HepG2 (cell line): ENCODE measurements at regions not wholly inside any gene's neighbourhood (a gene's known extent, or its start where the extent isn't known, plus 50 kb on each side); places are given as distances from the start of the nearest gene placed in this dataset.
A peak's percentile ranks its signal among the peaks of the same experiment; 100 is the strongest.

ENCODE experiments used
- ATAC-seq: fragments of 200-7000 bp; cut with Tn5 transposase; 3 replicates; pipeline ENCODE4 v1.9.1; 2020; ENCODE audit warnings: mild to moderate bottlenecking, moderate library complexity
- BruUV-seq: library from RNA; stranded (reverse); fragments of 400-500 nt; replicated peaks from 2 replicates; lab custom pipeline; 2021; lab: Mats Ljungman, UMichigan
- CTCF ChIA-PET: fragments of 300-600 bp; formaldehyde crosslinking; extraction: SDS; loops from one replicate; lab custom pipeline; 2021; ENCODE audit warnings: low total read pairs, inconsistent platforms, low intra/inter-chr PET ratio; lab: Yijun Ruan, JAX
- POLR2A ChIA-PET: fragments of 350-600 bp; sonication (Branson Sonifier 250); formaldehyde crosslinking; loops from one replicate; lab custom pipeline; 2020; ENCODE audit warnings: antibody characterized with exemption, inconsistent platforms; lab: Yijun Ruan, JAX
- DNase-seq: peaks from one replicate; pipeline ENCODE4 v3.0.0-alpha.2; 2015; ENCODE audit warnings: low spot score
- FAIRE-seq: peaks from 3 replicates; lab custom pipeline; 2011; peaks lifted over from hg19 to GRCh38; lab: Jason Lieb, UNC
- H2AFZ ChIP-seq: one replicate; pipeline ENCODE4 v1.6.1; 2011; ENCODE audit warnings: low read length, inconsistent platforms
- H3K27ac ChIP-seq: fragments of 300-600 bp; 3 replicates; pipeline ENCODE4 v1.8.0; 2011; ENCODE audit warnings: mixed run types, mild to moderate bottlenecking, mixed read lengths, low read length, inconsistent platforms; ENCODE audit not compliant: insufficient read depth; ENCODE audit errors: extremely low read length
- H3K27me3 ChIP-seq, 2 experiments: fragments of 200-600 bp in 1 of 2; 2 replicates in 1 of 2; 3 replicates in 1 of 2; pipeline versions ENCODE4 v1.6.0 to v1.8.0; 2011; ENCODE audit warnings: low read length in 2 of 2, mild to moderate bottlenecking in 2 of 2, moderate library complexity in 2 of 2, inconsistent platforms in 1 of 2; ENCODE audit not compliant: insufficient read depth in 2 of 2, control insufficient read depth in 1 of 2
- H3K36me3 ChIP-seq, 2 experiments: fragments of 200-600 bp in 1 of 2; replicated peaks in 1 of 2; 2 replicates in 1 of 2; 3 replicates in 1 of 2; pipeline versions ENCODE4 v1.5.1 to v1.8.0; 2011; ENCODE audit warnings: low read length in 2 of 2, inconsistent platforms in 1 of 2; ENCODE audit not compliant: insufficient read depth in 2 of 2, control insufficient read depth in 1 of 2
- H3K4me1 ChIP-seq: 2 replicates; pipeline ENCODE4 v1.5.1; 2012; ENCODE audit warnings: low read length, inconsistent platforms; ENCODE audit not compliant: insufficient read depth
- H3K4me2 ChIP-seq: 2 replicates; pipeline ENCODE4 v1.6.0; 2011; ENCODE audit warnings: low read depth, low read length, inconsistent platforms
- H3K4me3 ChIP-seq, 3 experiments: fragments of 200-600 bp in 1 of 3; sonication (generic), shearing (Covaris generic) in 1 of 3; replicated peaks in 1 of 3; 2 replicates each; pipeline ENCODE4 v1.5.1; 2011 to 2016; ENCODE audit warnings: low read length in 3 of 3, inconsistent platforms in 2 of 3, low read depth in 2 of 3, mild to moderate bottlenecking in 2 of 3, control low read depth in 1 of 3, mixed read lengths in 1 of 3; ENCODE audit not compliant: insufficient read depth in 1 of 3
- H3K79me2 ChIP-seq: one replicate; pipeline ENCODE4 v1.6.1; 2011; ENCODE audit warnings: low read length, inconsistent platforms; ENCODE audit not compliant: insufficient read depth
- H3K9ac ChIP-seq: 2 replicates; pipeline ENCODE4 v1.6.0; 2011; ENCODE audit warnings: mild to moderate bottlenecking, low read depth, low read length, inconsistent platforms; ENCODE audit not compliant: insufficient read depth
- H3K9me3 ChIP-seq: 2 replicates; pipeline ENCODE4 v1.5.1; 2012; ENCODE audit warnings: mild to moderate bottlenecking, low read length
- H4K20me1 ChIP-seq: 2 replicates; pipeline ENCODE4 v1.6.0; 2011; ENCODE audit warnings: inconsistent platforms, mild to moderate bottlenecking, low read length, moderate library complexity; ENCODE audit not compliant: insufficient read depth
- ATF7-NPFF ChIP-seq: sonication (generic); formaldehyde crosslinking; IDR thresholded peaks from 2 replicates; pipeline ENCODE4 v1.8.1; 2023; ENCODE audit warnings: mild to moderate bottlenecking, low read depth, missing genetic modification reagents, moderate library complexity
- CEBPB ChIP-seq: IDR thresholded peaks from 2 replicates; pipeline ENCODE4 v1.6.1; 2011; ENCODE audit warnings: low read depth, low read length, improper control_type of control experiment, borderline replicate concordance
- FOXP4 ChIP-seq: sonication (generic); formaldehyde crosslinking; IDR thresholded peaks from 2 replicates; pipeline ENCODE4 v1.4.0; 2020; ENCODE audit warnings: missing genetic modification reagents
- SP5 ChIP-seq: IDR thresholded peaks from 2 replicates; pipeline ENCODE4 v1.6.1; 2016; ENCODE audit warnings: low read depth, borderline replicate concordance
- ZNF10 ChIP-seq: sonication (generic); formaldehyde crosslinking; IDR thresholded peaks from 2 replicates; pipeline ENCODE4 v1.4.0; 2020; ENCODE audit warnings: mild to moderate bottlenecking, low read depth, missing genetic modification reagents, borderline replicate concordance
- ZNF549 ChIP-seq: sonication (generic); formaldehyde crosslinking; IDR thresholded peaks from 2 replicates; pipeline ENCODE4 v1.5.0; 2020; ENCODE audit warnings: missing genetic modification reagents
- ZNF652 ChIP-seq: IDR thresholded peaks from 2 replicates; pipeline ENCODE4 v1.6.1; 2016; ENCODE audit warnings: low read depth, borderline replicate concordance
- WGBS: methylation state at CpG from one replicate; pipeline ENCODE4 v1.1.6; 2017; ENCODE audit warnings: low lambda C conversion rate; 5-methylcytosine and 5-hydroxymethylcytosine counted together
- in situ Hi-C: cut with HindIII; loops from 2 replicates; pipeline ENCODE4 v1.10.0; 2017; ENCODE audit warnings: low pct_unique_long_range_greater_than_20kb; ENCODE audit not compliant: extremely low pct_ligation_motif_present
- intact Hi-C: fragments of 100-400 bp; cut with micrococcal nuclease; formaldehyde crosslinking; loops from one replicate; pipeline ENCODE4 v1.10.0; 2022; ENCODE audit not compliant: unreplicated experiment

- BruUV-seq, result no TSS peak
- ChIA-PET POLR2A (no interaction called here), CTCF (no interaction called here)
- Histone ChIP-seq H3K9me3 (no peaks in the 10 kb centered on the region), H2AFZ (no peak overlapping the region), H3K27me3 (peaks cover 0 to 8% of the 10 kb centered on the region in 2 experiments; a peak in 1 of 5 replicates), H3K79me2 (no peaks in the 10 kb centered on the region), H3K27ac (no peak overlapping the region), H3K4me1 (no peaks in the 10 kb centered on the region), H3K9ac (no peak overlapping the region), H4K20me1 (no peaks in the 10 kb centered on the region), H3K4me2 (no peak overlapping the region), H3K36me3 (no peaks in the 10 kb centered on the region), H3K4me3 (no peak overlapping the region)
- DNase-seq (no peak), ATAC-seq (no peak), FAIRE-seq (no peak)
- intact Hi-C loops (no loop called here), in situ Hi-C loops (no loop called here)
- TF ChIP-seq SP5 (CRISPR knock-in tag), result no peak
- TF ChIP-seq FOXP4 (CRISPR knock-in tag), result no peak
- no peak for TF ChIP-seq ZNF10 (CRISPR knock-in tag)
- no peak for TF ChIP-seq ATF7-NPFF (CRISPR knock-in tag)
- TF ChIP-seq ZNF549, result no peak
- peak; percentile 50; the same call in 1 of the 2 replicates for TF ChIP-seq CEBPB
- no peak for TF ChIP-seq ZNF652 (CRISPR knock-in tag)
- 35% methylated on average over 14 of the region's 14 CpGs for whole genome bisulfite sequencing
These were observed 96.2 kb downstream of the HES1 start for GRCh38 chr3:194231929-194232832.
